ENCODE measurements at regions not wholly inside any gene's neighbourhood (a gene's known extent, or its start where the extent isn't known, plus 50 kb on each side); places are given as distances from the start of the nearest gene placed in this dataset.

DNA sequence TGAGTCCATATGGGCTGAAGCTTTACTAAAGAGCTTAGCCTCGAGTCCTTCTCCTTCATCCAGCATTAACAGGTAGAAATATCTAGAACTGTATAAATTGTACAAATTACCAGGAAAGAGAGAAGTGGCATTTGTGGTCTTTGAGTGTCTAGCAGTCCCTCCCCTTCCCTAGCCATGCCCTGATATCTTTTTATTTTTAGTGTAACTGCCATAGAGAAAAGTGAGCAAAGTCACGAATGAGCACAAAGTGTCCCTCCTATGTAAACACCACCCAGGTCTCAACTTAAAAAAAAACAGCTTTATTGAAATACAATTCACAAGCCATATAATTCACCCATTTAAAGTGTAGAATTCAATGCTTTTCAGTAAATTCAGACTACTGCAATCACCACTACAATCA lies 339.0 kb upstream of the ZMIZ1 start:
- intact Hi-C loops (cut with micrococcal nuclease; ENCODE audit: unreplicated experiment), result loop anchor here (5.0 kb wide), 1 partner anchor 492 kb away; no protein-coding TSS in a partner anchor
- Histone ChIP-seq H4K20me1 (ENCODE audit: insufficient read depth) (no peaks in the 10 kb centered on the region), H3K4me3 (no peak overlapping the region), H3K36me3 (ENCODE audit: low read depth) (no peaks in the 10 kb centered on the region), H3K79me2 (ENCODE audit: low read depth) (no peaks in the 10 kb centered on the region), H3K27me3 (ENCODE audit: insufficient read depth, low read depth) (peaks cover 21% of the 10 kb centered on the region), H3K4me1 (replicated peaks; ENCODE audit: insufficient read depth) (no peaks in the 10 kb centered on the region), H3F3A (ENCODE audit: insufficient read depth, low read depth) (no peaks in the 10 kb centered on the region), H3K9me2 (ENCODE audit: insufficient read depth) (no peaks in the 10 kb centered on the region), H2AFZ (no peak overlapping the region), H3K27ac (no peak overlapping the region), H3K4me2 (no peak overlapping the region), H3K9me3 (ENCODE audit: insufficient read depth, low read depth) (peaks cover 5% of the 10 kb centered on the region; the same call in 1 of the 2 replicates)
- TF ChIP-seq EZH2 (IDR thresholded peaks at IDR 0.05; ENCODE audit: low read depth), result no peak
- TF ChIP-seq, protein P1, sequence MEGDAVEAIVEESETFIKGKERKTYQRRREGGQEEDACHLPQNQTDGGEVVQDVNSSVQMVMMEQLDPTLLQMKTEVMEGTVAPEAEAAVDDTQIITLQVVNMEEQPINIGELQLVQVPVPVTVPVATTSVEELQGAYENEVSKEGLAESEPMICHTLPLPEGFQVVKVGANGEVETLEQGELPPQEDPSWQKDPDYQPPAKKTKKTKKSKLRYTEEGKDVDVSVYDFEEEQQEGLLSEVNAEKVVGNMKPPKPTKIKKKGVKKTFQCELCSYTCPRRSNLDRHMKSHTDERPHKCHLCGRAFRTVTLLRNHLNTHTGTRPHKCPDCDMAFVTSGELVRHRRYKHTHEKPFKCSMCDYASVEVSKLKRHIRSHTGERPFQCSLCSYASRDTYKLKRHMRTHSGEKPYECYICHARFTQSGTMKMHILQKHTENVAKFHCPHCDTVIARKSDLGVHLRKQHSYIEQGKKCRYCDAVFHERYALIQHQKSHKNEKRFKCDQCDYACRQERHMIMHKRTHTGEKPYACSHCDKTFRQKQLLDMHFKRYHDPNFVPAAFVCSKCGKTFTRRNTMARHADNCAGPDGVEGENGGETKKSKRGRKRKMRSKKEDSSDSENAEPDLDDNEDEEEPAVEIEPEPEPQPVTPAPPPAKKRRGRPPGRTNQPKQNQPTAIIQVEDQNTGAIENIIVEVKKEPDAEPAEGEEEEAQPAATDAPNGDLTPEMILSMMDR (conservative IDR thresholded peaks at IDR 0.05), result no peak
- ChIA-PET POLR2A (ENCODE audit: unreplicated experiment) (interaction anchor here (0.7 kb wide), 1 partner anchor 354 kb away, joined by 3 read pairs; no protein-coding TSS in a partner anchor), CTCF (no interaction called here)
- no TSS peak for BruUV-seq (replicated peaks)
- no peak for DNase-seq

DNA sequence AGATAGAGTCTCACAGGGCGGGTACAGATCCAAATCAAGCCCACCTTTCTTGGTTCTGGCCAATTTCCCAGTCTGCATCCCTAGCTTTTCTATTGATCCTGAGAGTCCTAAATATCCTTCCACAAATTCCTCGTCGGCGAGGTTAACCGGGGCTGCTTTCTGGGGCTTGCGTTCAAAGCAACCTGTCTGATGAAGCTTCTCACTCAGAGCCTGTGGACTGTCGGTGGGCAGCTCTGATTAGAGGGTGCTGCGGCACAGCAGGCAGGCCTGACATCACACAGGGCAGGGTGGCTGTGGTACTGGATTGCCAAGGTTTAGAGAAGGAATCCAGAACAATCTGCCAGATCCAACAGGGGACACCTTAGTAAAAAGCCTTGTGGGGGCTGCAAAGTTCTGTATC lies 338.0 kb upstream of the ZMIZ1 start:
- intact Hi-C loops (cut with micrococcal nuclease; ENCODE audit: unreplicated experiment), result no loop called here
- Histone ChIP-seq H3K4me1 (replicated peaks; ENCODE audit: insufficient read depth) (no peaks in the 10 kb centered on the region), H2AFZ (no peak overlapping the region), H3F3A (ENCODE audit: insufficient read depth, low read depth) (no peaks in the 10 kb centered on the region), H3K9me2 (ENCODE audit: insufficient read depth) (no peaks in the 10 kb centered on the region), H3K9me3 (ENCODE audit: insufficient read depth, low read depth) (no peaks in the 10 kb centered on the region), H3K4me3 (no peak overlapping the region), H4K20me1 (ENCODE audit: insufficient read depth) (no peaks in the 10 kb centered on the region), H3K36me3 (ENCODE audit: low read depth) (no peaks in the 10 kb centered on the region), H3K27ac (no peak overlapping the region), H3K4me2 (no peak overlapping the region), H3K27me3 (ENCODE audit: insufficient read depth, low read depth) (peaks cover 17% of the 10 kb centered on the region; the same call in 1 of the 2 replicates), H3K79me2 (ENCODE audit: low read depth) (no peaks in the 10 kb centered on the region)
- CTCF ChIA-PET, result no interaction called here
- BruUV-seq (replicated peaks), result no TSS peak
- TF ChIP-seq, protein P1 (conservative IDR thresholded peaks at IDR 0.05), result no peak
- no peak for TF ChIP-seq EZH2 (IDR thresholded peaks at IDR 0.05; ENCODE audit: low read depth)
- no peak for DNase-seq
- POLR2A ChIA-PET (ENCODE audit: unreplicated experiment), result no interaction called here

DNA sequence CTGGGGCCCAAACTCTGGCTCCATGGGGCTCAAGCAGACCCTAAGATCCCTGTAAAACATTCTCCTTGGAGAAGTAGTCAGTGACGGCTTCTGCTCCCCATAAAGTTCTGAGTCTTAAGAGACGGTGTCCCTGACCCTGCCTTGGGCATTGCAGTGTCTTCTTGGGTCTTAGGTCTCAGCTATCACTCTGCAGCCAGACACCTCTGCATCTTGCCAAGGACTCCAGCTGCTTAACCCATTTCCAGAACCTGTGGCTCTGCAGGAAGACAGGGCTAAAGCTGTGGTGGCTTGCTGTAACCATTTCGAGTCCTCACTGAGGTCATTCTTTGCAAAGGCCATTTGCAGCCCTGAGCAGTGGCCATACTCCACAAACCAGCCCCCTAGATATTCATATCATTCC lies 337.1 kb upstream of the ZMIZ1 start:
- CTCF ChIA-PET, result no interaction called here
- no peaks in the 10 kb centered on the region for H3F3A ChIP-seq (ENCODE audit: insufficient read depth, low read depth)
- H3K4me2 ChIP-seq, result no peak overlapping the region
- intact Hi-C loops (cut with micrococcal nuclease; ENCODE audit: unreplicated experiment), result no loop called here
- no peak overlapping the region for H2AFZ ChIP-seq
- peaks cover 23% of the 10 kb centered on the region; the same call in 1 of the 2 replicates for H3K27me3 ChIP-seq (ENCODE audit: insufficient read depth, low read depth)
- H3K4me3 ChIP-seq, result no peak overlapping the region
- no peaks in the 10 kb centered on the region for H3K9me3 ChIP-seq (ENCODE audit: insufficient read depth, low read depth)
- no peaks in the 10 kb centered on the region for H4K20me1 ChIP-seq (ENCODE audit: insufficient read depth)
- no peaks in the 10 kb centered on the region for H3K36me3 ChIP-seq (ENCODE audit: low read depth)
- TF ChIP-seq, protein P1 (conservative IDR thresholded peaks at IDR 0.05), result no peak
- TF ChIP-seq EZH2 (IDR thresholded peaks at IDR 0.05; ENCODE audit: low read depth), result no peak
- no peak for DNase-seq
- H3K79me2 ChIP-seq (ENCODE audit: low read depth), result no peaks in the 10 kb centered on the region
- BruUV-seq (replicated peaks), result no TSS peak
- H3K4me1 ChIP-seq (replicated peaks; ENCODE audit: insufficient read depth), result no peaks in the 10 kb centered on the region
- H3K27ac ChIP-seq, result no peak overlapping the region
- H3K9me2 ChIP-seq (ENCODE audit: insufficient read depth), result no peaks in the 10 kb centered on the region
- POLR2A ChIA-PET (ENCODE audit: unreplicated experiment), result no interaction called here

Measured in PC-9 (cell line).